ENCODE measurements at regions not wholly inside any gene's neighbourhood (a gene's known extent, or its start where the extent isn't known, plus 50 kb on each side); places are given as distances from the start of the nearest gene placed in this dataset.

- no peak for TF ChIP-seq CTCF (IDR thresholded peaks at IDR 0.05; ENCODE audit: borderline replicate concordance)
- no peak overlapping the region for H3K27ac ChIP-seq (replicated peaks)
- H3K4me1 ChIP-seq: no peaks in the 10 kb centered on the region
- no peaks in the 10 kb centered on the region for H3K36me3 ChIP-seq
- DNase-seq: no peak
- peaks cover 10% of the 10 kb centered on the region for H3K9me3 ChIP-seq (replicated peaks)
- no peak overlapping the region for H3K4me3 ChIP-seq
- intact Hi-C loops (cut with micrococcal nuclease): no loop called here
- no peaks in the 10 kb centered on the region for H3K27me3 ChIP-seq (ENCODE audit: low read depth)
These were observed 217.0 kb downstream of the ADGRG6 start for GRCh38 chr6:142518761-142519160.

GRCh38 chr6:142521791-142522190, 220.0 kb downstream of the ADGRG6 start:
- no peak for DNase-seq
- intact Hi-C loops (cut with micrococcal nuclease): no loop called here

GRCh38 chr6:142523515-142524375, 221.9 kb downstream of the ADGRG6 start:
- H3K4me1 ChIP-seq: no peaks in the 10 kb centered on the region
- H3K4me3 ChIP-seq: no peak overlapping the region
- no peaks in the 10 kb centered on the region for H3K27me3 ChIP-seq (ENCODE audit: low read depth)
- no peak for DNase-seq
- no peaks in the 10 kb centered on the region for H3K9me3 ChIP-seq (replicated peaks)
- intact Hi-C loops (cut with micrococcal nuclease): no loop called here
- H3K36me3 ChIP-seq: no peaks in the 10 kb centered on the region
- H3K27ac ChIP-seq (replicated peaks): no peak overlapping the region
- no peak for TF ChIP-seq CTCF (IDR thresholded peaks at IDR 0.05; ENCODE audit: borderline replicate concordance)

More at GRCh38 chr6:142521791-142522190, 220.0 kb downstream of the ADGRG6 start:
- TF ChIP-seq CTCF (IDR thresholded peaks at IDR 0.05; ENCODE audit: borderline replicate concordance): no peak
- Histone ChIP-seq H3K4me1 (no peaks in the 10 kb centered on the region), H3K9me3 (replicated peaks) (peaks cover 2% of the 10 kb centered on the region), H3K4me3 (no peak overlapping the region), H3K36me3 (no peaks in the 10 kb centered on the region), H3K27me3 (ENCODE audit: low read depth) (no peaks in the 10 kb centered on the region), H3K27ac (replicated peaks) (no peak overlapping the region)

- peaks cover 22% of the 10 kb centered on the region for H3K9me3 ChIP-seq (replicated peaks)
- DNase-seq: no peak
- TF ChIP-seq CTCF (IDR thresholded peaks at IDR 0.05; ENCODE audit: borderline replicate concordance): no peak
- no peak overlapping the region for H3K27ac ChIP-seq (replicated peaks)
- intact Hi-C loops (cut with micrococcal nuclease): no loop called here
- no peaks in the 10 kb centered on the region for H3K36me3 ChIP-seq
- no peaks in the 10 kb centered on the region for H3K27me3 ChIP-seq (ENCODE audit: low read depth)
- H3K4me1 ChIP-seq: no peaks in the 10 kb centered on the region
- no peak overlapping the region for H3K4me3 ChIP-seq
These were observed 228.8 kb downstream of the ADGRG6 start for GRCh38 chr6:142530566-142530965.

GRCh38 chr6:142531727-142532126, 229.9 kb downstream of the ADGRG6 start:
- Histone ChIP-seq H3K27me3 (ENCODE audit: low read depth) (no peaks in the 10 kb centered on the region), H3K27ac (replicated peaks) (no peak overlapping the region), H3K4me1 (no peaks in the 10 kb centered on the region), H3K36me3 (no peaks in the 10 kb centered on the region), H3K4me3 (no peak overlapping the region), H3K9me3 (replicated peaks) (peaks cover 26% of the 10 kb centered on the region)
- DNase-seq: no peak
- intact Hi-C loops (cut with micrococcal nuclease): no loop called here
- no peak for TF ChIP-seq CTCF (IDR thresholded peaks at IDR 0.05; ENCODE audit: borderline replicate concordance)

Measured in left ventricle myocardium inferior (tissue), 1 donor.